Activated T-cell treated with anti-CD3 and anti-CD28 coated beads, Interleukin-2, amount 50 U/mL, for 24 hours (primary cell): ENCODE measurements at regions not wholly inside any gene's neighbourhood (a gene's known extent, or its start where the extent isn't known, plus 50 kb on each side); places are given as distances from the start of the nearest gene placed in this dataset.

Experiments used
- DNase-seq: peaks from one replicate; pipeline ENCODE4 v3.0.0-alpha.2; 2020
- H3K27ac Mint-ChIP-seq: 2 replicates; pipeline ENCODE4 v1.8.0; 2020; ENCODE audit warnings: mild to moderate bottlenecking, mixed read lengths
- H3K27me3 Mint-ChIP-seq: 2 replicates; pipeline ENCODE4 v1.8.0; 2020; ENCODE audit warnings: mixed read lengths
- H3K36me3 Mint-ChIP-seq: 2 replicates; pipeline ENCODE4 v1.8.0; 2020; ENCODE audit warnings: low read depth, mixed read lengths
- H3K4me1 Mint-ChIP-seq: 2 replicates; pipeline ENCODE4 v1.8.0; 2020; ENCODE audit warnings: low read depth, mixed read lengths
- H3K4me3 Mint-ChIP-seq: 2 replicates; pipeline ENCODE4 v1.8.0; 2020; ENCODE audit warnings: mild to moderate bottlenecking, moderate library complexity, mixed read lengths
- H3K9me3 Mint-ChIP-seq: 2 replicates; pipeline ENCODE4 v1.8.0; 2020; ENCODE audit warnings: mixed read lengths

DNA sequence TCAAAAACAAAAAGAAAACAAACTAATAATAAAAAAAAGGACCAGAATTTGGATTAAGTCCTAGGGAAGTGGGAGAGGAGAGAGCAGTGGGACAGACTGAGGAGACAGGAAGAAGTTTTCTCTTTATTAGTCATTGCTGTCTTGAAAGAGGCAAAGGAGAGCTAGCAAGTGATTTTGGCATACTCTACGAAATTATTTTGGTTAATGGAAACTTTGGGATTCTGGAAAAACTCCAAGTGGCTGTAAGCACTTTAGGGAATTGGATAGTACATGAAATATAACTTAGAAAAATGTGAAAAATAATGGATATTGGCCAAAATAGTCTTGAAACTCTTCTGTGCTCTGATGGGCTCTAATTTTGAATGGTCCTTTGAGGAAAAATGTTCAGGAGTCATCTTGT, 1641.8 kb upstream of the WWC1 start:
- no peak overlapping the region for H3K27ac Mint-ChIP-seq
- no peaks in the 10 kb centered on the region for H3K27me3 Mint-ChIP-seq
- peaks cover 12% of the 10 kb centered on the region for H3K9me3 Mint-ChIP-seq
- H3K4me1 Mint-ChIP-seq: no peaks in the 10 kb centered on the region
- H3K36me3 Mint-ChIP-seq: no peaks in the 10 kb centered on the region
- no peak overlapping the region for H3K4me3 Mint-ChIP-seq
- no peak for DNase-seq

DNA sequence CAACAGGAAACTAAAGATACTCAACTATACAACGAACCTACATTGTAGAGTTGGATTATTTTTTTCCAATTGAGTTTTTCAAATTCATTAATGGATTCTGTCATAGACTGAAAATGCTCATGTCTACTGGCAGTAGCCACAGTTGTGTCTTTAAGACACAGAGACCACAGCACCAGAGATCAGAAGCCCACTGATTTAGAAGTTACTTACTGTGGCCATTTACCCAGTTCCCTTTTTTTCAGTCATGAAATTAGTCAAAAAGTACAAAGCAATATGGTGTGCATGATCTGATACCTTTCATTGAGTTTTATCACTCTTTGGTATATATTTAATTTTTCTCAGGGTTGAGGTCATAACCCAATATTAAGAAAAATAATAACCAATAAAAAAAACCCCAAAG, 1640.2 kb upstream of the WWC1 start:
- H3K9me3 Mint-ChIP-seq: peaks cover 12% of the 10 kb centered on the region
- no peaks in the 10 kb centered on the region for H3K36me3 Mint-ChIP-seq
- H3K27ac Mint-ChIP-seq: no peak overlapping the region
- no peaks in the 10 kb centered on the region for H3K27me3 Mint-ChIP-seq
- no peak for DNase-seq
- H3K4me1 Mint-ChIP-seq: no peaks in the 10 kb centered on the region
- no peak overlapping the region for H3K4me3 Mint-ChIP-seq

GRCh38 chr5:166671811-166672210, 1619.6 kb upstream of the WWC1 start:
- DNase-seq: no peak
- Mint-ChIP-seq H3K4me3 (no peak overlapping the region), H3K4me1 (no peaks in the 10 kb centered on the region), H3K27me3 (no peaks in the 10 kb centered on the region), H3K9me3 (peaks cover 17% of the 10 kb centered on the region), H3K36me3 (no peaks in the 10 kb centered on the region), H3K27ac (no peak overlapping the region)

DNA sequence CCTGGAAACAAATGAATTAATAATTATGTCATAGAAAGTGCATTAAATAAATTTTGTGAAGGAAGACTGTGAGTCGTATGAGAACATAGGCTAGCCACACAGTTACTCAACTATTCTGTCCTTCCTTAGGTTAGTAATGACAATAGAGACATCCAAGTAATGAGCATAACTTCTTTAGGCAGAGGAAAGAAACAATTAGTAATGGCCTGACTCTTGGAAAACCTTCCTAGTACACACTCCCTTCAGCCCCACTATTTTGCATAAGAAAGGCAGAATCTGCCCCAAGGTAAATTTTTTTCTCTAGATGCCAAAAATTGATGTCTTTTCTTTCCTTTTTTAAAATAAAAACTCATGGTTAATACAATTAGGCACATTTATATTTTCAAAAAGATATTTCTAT, 1619.0 kb upstream of the WWC1 start:
- no peaks in the 10 kb centered on the region for H3K4me1 Mint-ChIP-seq
- H3K27ac Mint-ChIP-seq: no peak overlapping the region
- no peak overlapping the region for H3K4me3 Mint-ChIP-seq
- no peaks in the 10 kb centered on the region for H3K36me3 Mint-ChIP-seq
- no peak for DNase-seq
- H3K27me3 Mint-ChIP-seq: no peaks in the 10 kb centered on the region
- H3K9me3 Mint-ChIP-seq: peaks cover 17% of the 10 kb centered on the region

- H3K27ac Mint-ChIP-seq: no peak overlapping the region
- no peak overlapping the region for H3K4me3 Mint-ChIP-seq
- H3K36me3 Mint-ChIP-seq: no peaks in the 10 kb centered on the region
- peaks cover 20% of the 10 kb centered on the region for H3K9me3 Mint-ChIP-seq
- H3K27me3 Mint-ChIP-seq: no peaks in the 10 kb centered on the region
- no peaks in the 10 kb centered on the region for H3K4me1 Mint-ChIP-seq
- no peak for DNase-seq
These were observed 1613.6 kb upstream of the WWC1 start for GRCh38 chr5:166677891-166678290.

DNA sequence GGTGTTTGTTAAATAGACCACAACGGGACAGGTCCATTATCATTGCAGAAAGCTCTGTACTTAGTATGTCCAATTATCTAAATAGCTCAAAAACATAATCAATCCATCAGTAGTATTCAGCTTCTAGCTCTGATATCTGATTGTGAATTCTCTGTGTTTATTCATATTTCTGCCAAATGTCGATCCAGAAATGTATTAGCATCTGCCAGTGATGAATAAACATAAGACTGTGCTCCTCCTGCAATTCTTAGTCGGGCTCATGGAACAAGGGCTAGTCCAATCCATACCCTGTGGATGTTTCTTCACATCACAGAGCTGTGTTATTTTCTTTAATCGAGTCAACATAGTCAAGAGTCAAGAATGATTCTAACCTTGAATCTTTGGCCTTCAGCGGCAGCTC, 1612.1 kb upstream of the WWC1 start:
- peaks cover 16% of the 10 kb centered on the region for H3K9me3 Mint-ChIP-seq
- no peaks in the 10 kb centered on the region for H3K4me1 Mint-ChIP-seq
- H3K27me3 Mint-ChIP-seq: no peaks in the 10 kb centered on the region

GRCh38 chr5:166695326-166695725, 1596.1 kb upstream of the WWC1 start:
- Mint-ChIP-seq H3K9me3 (peaks cover 2% of the 10 kb centered on the region), H3K4me3 (no peak overlapping the region), H3K4me1 (no peaks in the 10 kb centered on the region), H3K27me3 (no peaks in the 10 kb centered on the region), H3K27ac (no peak overlapping the region), H3K36me3 (no peaks in the 10 kb centered on the region)
- DNase-seq: no peak

More for the DNA sequence above, 1612.1 kb upstream of the WWC1 start:
- H3K27ac Mint-ChIP-seq: no peak overlapping the region
- H3K36me3 Mint-ChIP-seq: no peaks in the 10 kb centered on the region
- no peak overlapping the region for H3K4me3 Mint-ChIP-seq
- no peak for DNase-seq

DNA sequence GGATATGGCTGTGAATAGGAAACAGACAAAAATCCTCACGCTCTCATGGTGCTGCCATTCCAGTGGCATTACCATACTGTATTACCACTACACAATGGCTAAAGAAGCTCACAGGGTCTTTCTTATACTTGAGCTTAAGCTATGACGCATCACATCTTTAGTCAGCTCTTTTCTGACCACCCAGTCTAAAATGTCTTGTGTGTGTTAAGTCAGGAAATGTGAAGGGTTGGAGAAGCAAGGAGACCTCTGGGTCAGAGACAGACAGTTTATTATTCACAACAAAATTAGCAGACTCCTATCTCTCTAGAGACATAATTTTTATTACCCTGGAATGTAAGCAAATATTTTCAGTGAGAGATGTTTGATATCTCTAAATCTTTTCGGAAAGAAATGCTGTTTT, 1583.2 kb upstream of the WWC1 start:
- peaks cover 2% of the 10 kb centered on the region for H3K9me3 Mint-ChIP-seq
- DNase-seq: no peak

DNA sequence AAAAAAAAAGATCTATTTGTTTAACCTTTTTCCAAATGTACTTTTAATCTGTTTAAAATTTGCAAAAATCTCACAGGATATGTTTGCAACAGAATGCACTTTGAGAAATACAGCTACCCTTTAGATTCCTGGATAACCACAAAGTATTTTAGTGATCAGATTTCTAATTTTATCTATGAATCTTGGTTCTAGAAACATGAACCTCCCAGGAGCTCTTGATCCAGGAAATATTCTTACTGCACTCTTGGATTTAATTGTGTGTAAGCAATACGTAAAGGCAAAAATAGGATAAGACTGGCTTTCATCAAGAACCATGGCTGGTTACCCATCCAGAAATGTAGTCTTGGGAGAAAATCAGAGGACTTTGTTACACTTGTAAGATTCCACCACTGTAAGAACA, 1581.8 kb upstream of the WWC1 start:
- Mint-ChIP-seq H3K4me1 (no peaks in the 10 kb centered on the region), H3K9me3 (peaks cover 14% of the 10 kb centered on the region), H3K27ac (no peak overlapping the region), H3K27me3 (no peaks in the 10 kb centered on the region), H3K4me3 (no peak overlapping the region), H3K36me3 (no peaks in the 10 kb centered on the region)
- DNase-seq: no peak

More for the DNA sequence above, 1583.2 kb upstream of the WWC1 start:
- H3K4me1 Mint-ChIP-seq: no peaks in the 10 kb centered on the region
- H3K27ac Mint-ChIP-seq: no peak overlapping the region
- no peak overlapping the region for H3K4me3 Mint-ChIP-seq
- H3K36me3 Mint-ChIP-seq: no peaks in the 10 kb centered on the region
- no peaks in the 10 kb centered on the region for H3K27me3 Mint-ChIP-seq

- no peak overlapping the region for H3K4me3 Mint-ChIP-seq
- no peaks in the 10 kb centered on the region for H3K36me3 Mint-ChIP-seq
- H3K27me3 Mint-ChIP-seq: no peaks in the 10 kb centered on the region
- H3K27ac Mint-ChIP-seq: no peak overlapping the region
- no peaks in the 10 kb centered on the region for H3K4me1 Mint-ChIP-seq
- DNase-seq: no peak
- peaks cover 14% of the 10 kb centered on the region for H3K9me3 Mint-ChIP-seq
These were observed 1581.2 kb upstream of the WWC1 start for GRCh38 chr5:166710271-166710670.

GRCh38 chr5:166712447-166713185, 1578.8 kb upstream of the WWC1 start:
- H3K4me1 Mint-ChIP-seq: no peaks in the 10 kb centered on the region
- H3K9me3 Mint-ChIP-seq: peaks cover 16% of the 10 kb centered on the region
- no peak overlapping the region for H3K4me3 Mint-ChIP-seq
- H3K27me3 Mint-ChIP-seq: no peaks in the 10 kb centered on the region
- DNase-seq: no peak
- no peak overlapping the region for H3K27ac Mint-ChIP-seq
- no peaks in the 10 kb centered on the region for H3K36me3 Mint-ChIP-seq

GRCh38 chr5:166713295-166713694, 1578.2 kb upstream of the WWC1 start:
- no peak overlapping the region for H3K27ac Mint-ChIP-seq
- peaks cover 16% of the 10 kb centered on the region for H3K9me3 Mint-ChIP-seq
- no peak for DNase-seq
- no peak overlapping the region for H3K4me3 Mint-ChIP-seq
- no peaks in the 10 kb centered on the region for H3K27me3 Mint-ChIP-seq
- H3K36me3 Mint-ChIP-seq: no peaks in the 10 kb centered on the region
- H3K4me1 Mint-ChIP-seq: no peaks in the 10 kb centered on the region

DNA sequence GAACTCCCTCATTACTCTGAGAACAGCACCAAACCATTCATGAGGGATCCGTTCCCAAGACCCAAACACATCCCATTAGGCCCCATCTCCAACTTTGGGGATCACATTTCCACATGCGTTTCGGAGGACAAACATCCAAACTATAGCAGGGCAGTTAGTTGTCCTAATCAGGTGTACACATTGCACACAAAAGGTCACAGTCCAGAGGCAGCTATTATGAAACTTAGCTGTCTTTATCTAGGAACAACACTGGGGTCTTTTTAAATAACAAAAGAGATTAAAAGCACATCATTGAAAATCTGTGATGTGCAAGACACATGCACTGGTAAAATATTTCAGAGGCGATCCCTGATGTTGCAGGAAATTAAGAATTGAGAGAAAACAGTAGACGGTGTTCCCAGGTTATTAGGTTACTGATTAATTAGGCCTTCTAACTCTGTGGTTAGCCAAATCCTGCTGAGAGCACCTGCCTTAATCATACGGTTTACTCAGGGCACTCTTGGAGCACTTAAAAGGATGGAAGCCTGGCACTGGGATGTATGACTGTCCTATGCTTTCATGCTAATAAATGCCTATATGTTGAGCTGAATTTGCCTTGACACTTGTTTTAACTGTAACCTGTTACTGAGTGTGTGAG, 1574.5 kb upstream of the WWC1 start:
- Mint-ChIP-seq H3K9me3 (peaks cover 28% of the 10 kb centered on the region), H3K27ac (no peak overlapping the region), H3K36me3 (no peaks in the 10 kb centered on the region), H3K4me1 (no peaks in the 10 kb centered on the region), H3K4me3 (no peak overlapping the region), H3K27me3 (no peaks in the 10 kb centered on the region)
- no peak for DNase-seq

GRCh38 chr5:166719991-166720390, 1571.5 kb upstream of the WWC1 start:
- no peaks in the 10 kb centered on the region for H3K4me1 Mint-ChIP-seq
- H3K36me3 Mint-ChIP-seq: no peaks in the 10 kb centered on the region
- H3K4me3 Mint-ChIP-seq: no peak overlapping the region
- peaks cover 16% of the 10 kb centered on the region for H3K9me3 Mint-ChIP-seq
- no peak overlapping the region for H3K27ac Mint-ChIP-seq
- no peak for DNase-seq
- no peaks in the 10 kb centered on the region for H3K27me3 Mint-ChIP-seq

GRCh38 chr5:166722939-166723338, 1568.5 kb upstream of the WWC1 start:
- no peak overlapping the region for H3K27ac Mint-ChIP-seq
- H3K4me3 Mint-ChIP-seq: no peak overlapping the region
- H3K36me3 Mint-ChIP-seq: no peaks in the 10 kb centered on the region
- H3K27me3 Mint-ChIP-seq: no peaks in the 10 kb centered on the region
- peaks cover 14% of the 10 kb centered on the region for H3K9me3 Mint-ChIP-seq
- no peak for DNase-seq
- no peaks in the 10 kb centered on the region for H3K4me1 Mint-ChIP-seq
